OCI-LY7 (cell line): ENCODE measurements at regions not wholly inside any gene's neighbourhood (a gene's known extent, or its start where the extent isn't known, plus 50 kb on each side); places are given as distances from the start of the nearest gene placed in this dataset.

Experiments
- BruUV-seq: library from RNA; stranded (reverse); fragments of 400-500 nt; replicated peaks from 2 replicates; lab custom pipeline; 2021; lab: Mats Ljungman, UMichigan
- CTCF ChIA-PET: fragments of 300-600 bp; sonication (Branson Sonifier 250); formaldehyde crosslinking; loops from one replicate; lab custom pipeline; 2022; ENCODE audit warnings: antibody characterized with exemption; ENCODE audit not compliant: unreplicated experiment; lab: Charles Lee
- POLR2A ChIA-PET: fragments of 300-600 bp; sonication (Branson Sonifier 250); formaldehyde crosslinking; loops from one replicate; lab custom pipeline; 2022; ENCODE audit warnings: antibody characterized with exemption; lab: Charles Lee
- DNase-seq: peaks from one replicate; pipeline ENCODE4 v3.0.0-alpha.2; 2015; ENCODE audit warnings: low spot score
- H2AFZ ChIP-seq: fragments of 200-600 bp; sonication (generic), shearing (Covaris generic); 2 replicates; pipeline ENCODE4 v1.6.1; 2014; ENCODE audit warnings: mild to moderate bottlenecking, antibody characterized with exemption, low read length, moderate library complexity
- H3K27ac ChIP-seq: fragments of 200-600 bp; sonication (generic); 2 replicates; pipeline ENCODE4 v1.5.1; 2014; ENCODE audit warnings: mixed run types, low read depth, mild to moderate bottlenecking, moderate library complexity, low read length, inconsistent platforms; ENCODE audit not compliant: poor library complexity, severe bottlenecking
- H3K36me3 ChIP-seq: fragments of 200-600 bp; sonication (generic); 2 replicates; pipeline ENCODE4 v1.6.1; 2014; ENCODE audit warnings: mild to moderate bottlenecking, antibody characterized with exemption, low read length, moderate library complexity, mixed read lengths; ENCODE audit not compliant: insufficient read depth
- H3K4me1 ChIP-seq: fragments of 200-600 bp; sonication (generic); 2 replicates; pipeline ENCODE4 v1.5.1; 2014; ENCODE audit warnings: mild to moderate bottlenecking, low read length; ENCODE audit not compliant: insufficient read depth, poor library complexity, severe bottlenecking
- H3K4me2 ChIP-seq: fragments of 200-600 bp; sonication (generic); 2 replicates; pipeline ENCODE4 v1.6.1; 2014; ENCODE audit warnings: mild to moderate bottlenecking, low read length
- H3K4me3 ChIP-seq: fragments of 200-600 bp; sonication (generic); 2 replicates; pipeline ENCODE4 v1.5.1; 2014; ENCODE audit warnings: mild to moderate bottlenecking, low read depth, low read length; ENCODE audit not compliant: poor library complexity, severe bottlenecking
- H3K79me2 ChIP-seq: fragments of 200-600 bp; sonication (generic); 2 replicates; pipeline ENCODE4 v1.6.1; 2016; ENCODE audit warnings: low read depth, mild to moderate bottlenecking, low read length, moderate library complexity, mixed read lengths; ENCODE audit not compliant: insufficient read depth
- H3K9me2 ChIP-seq: fragments of 200-600 bp; sonication (generic); 2 replicates; pipeline ENCODE4 v1.6.1; 2016; ENCODE audit warnings: mild to moderate bottlenecking, low read length, mixed read lengths; ENCODE audit not compliant: insufficient read depth
- H3K9me3 ChIP-seq: fragments of 200-600 bp; sonication (generic); 2 replicates; pipeline ENCODE4 v1.6.1; 2014; ENCODE audit warnings: mild to moderate bottlenecking, mixed run types, low read length, mixed read lengths
- H4K20me1 ChIP-seq: fragments of 200-600 bp; sonication (generic); 2 replicates; pipeline ENCODE4 v1.6.1; 2014; ENCODE audit warnings: mild to moderate bottlenecking, antibody characterized with exemption, low read length, moderate library complexity, mixed read lengths; ENCODE audit not compliant: insufficient read depth
- EZH2phosphoT487 ChIP-seq: fragments of 200-600 bp; sonication (generic); IDR thresholded peaks from 2 replicates; pipeline ENCODE4 v1.6.1; 2018; ENCODE audit warnings: low read depth, borderline replicate concordance, mild to moderate bottlenecking, mixed run types, antibody characterized with exemption, low read length, moderate library complexity, mixed read lengths
- intact Hi-C: fragments of 100-400 bp; cut with micrococcal nuclease; formaldehyde crosslinking; loops from one replicate; pipeline ENCODE4 v1.10.0; 2022; ENCODE audit not compliant: unreplicated experiment
- TF ChIP-seq, protein P1 (sequence below): fragments of 200-600 bp; sonication (generic); conservative IDR thresholded peaks from 2 replicates; pipeline ENCODE4 v1.5.1; 2014; ENCODE audit warnings: mild to moderate bottlenecking, antibody characterized with exemption, low read length, moderate library complexity, mixed read lengths

GRCh38 chr6:139695361-139695760 lies 320.9 kb upstream of the CITED2 start:
- ChIA-PET CTCF (no interaction called here), POLR2A (no interaction called here)
- Histone ChIP-seq H3K9me3 (no peaks in the 10 kb centered on the region), H3K4me3 (no peak overlapping the region), H4K20me1 (no peaks in the 10 kb centered on the region), H3K4me2 (no peak overlapping the region), H3K79me2 (no peaks in the 10 kb centered on the region), H3K9me2 (no peaks in the 10 kb centered on the region), H3K36me3 (no peaks in the 10 kb centered on the region), H3K27ac (no peak overlapping the region), H2AFZ (no peak overlapping the region), H3K4me1 (no peaks in the 10 kb centered on the region)
- BruUV-seq, result no TSS peak
- intact Hi-C loops, result no loop called here
- no peak for TF ChIP-seq EZH2phosphoT487
- TF ChIP-seq, protein P1, sequence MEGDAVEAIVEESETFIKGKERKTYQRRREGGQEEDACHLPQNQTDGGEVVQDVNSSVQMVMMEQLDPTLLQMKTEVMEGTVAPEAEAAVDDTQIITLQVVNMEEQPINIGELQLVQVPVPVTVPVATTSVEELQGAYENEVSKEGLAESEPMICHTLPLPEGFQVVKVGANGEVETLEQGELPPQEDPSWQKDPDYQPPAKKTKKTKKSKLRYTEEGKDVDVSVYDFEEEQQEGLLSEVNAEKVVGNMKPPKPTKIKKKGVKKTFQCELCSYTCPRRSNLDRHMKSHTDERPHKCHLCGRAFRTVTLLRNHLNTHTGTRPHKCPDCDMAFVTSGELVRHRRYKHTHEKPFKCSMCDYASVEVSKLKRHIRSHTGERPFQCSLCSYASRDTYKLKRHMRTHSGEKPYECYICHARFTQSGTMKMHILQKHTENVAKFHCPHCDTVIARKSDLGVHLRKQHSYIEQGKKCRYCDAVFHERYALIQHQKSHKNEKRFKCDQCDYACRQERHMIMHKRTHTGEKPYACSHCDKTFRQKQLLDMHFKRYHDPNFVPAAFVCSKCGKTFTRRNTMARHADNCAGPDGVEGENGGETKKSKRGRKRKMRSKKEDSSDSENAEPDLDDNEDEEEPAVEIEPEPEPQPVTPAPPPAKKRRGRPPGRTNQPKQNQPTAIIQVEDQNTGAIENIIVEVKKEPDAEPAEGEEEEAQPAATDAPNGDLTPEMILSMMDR, result no peak
- DNase-seq, result no peak

- H2AFZ ChIP-seq, result no peak overlapping the region
Measured at GRCh38 chr6:139693735-139694134, 319.3 kb upstream of the CITED2 start.

GRCh38 chr6:139690007-139690406 lies 315.6 kb upstream of the CITED2 start:
- ChIA-PET POLR2A (interaction anchor here (0.6 to 0.7 kb wide), 2 partner anchors 18 to 86 kb away, joined by 3 to 4 read pairs; no protein-coding TSS in a partner anchor), CTCF (no interaction called here)
- no peak for DNase-seq
- intact Hi-C loops, result no loop called here
- TF ChIP-seq EZH2phosphoT487, result no peak
- TF ChIP-seq, protein P1, result no peak
- Histone ChIP-seq H3K4me1 (no peaks in the 10 kb centered on the region), H3K4me3 (no peak overlapping the region), H3K36me3 (no peaks in the 10 kb centered on the region), H3K4me2 (no peak overlapping the region), H2AFZ (no peak overlapping the region), H4K20me1 (no peaks in the 10 kb centered on the region), H3K79me2 (no peaks in the 10 kb centered on the region), H3K9me2 (no peaks in the 10 kb centered on the region), H3K9me3 (no peaks in the 10 kb centered on the region), H3K27ac (no peak overlapping the region)
- BruUV-seq, result no TSS peak

More at GRCh38 chr6:139693735-139694134, 319.3 kb upstream of the CITED2 start:
- no peaks in the 10 kb centered on the region for H3K9me2 ChIP-seq
- no peaks in the 10 kb centered on the region for H3K36me3 ChIP-seq
- H4K20me1 ChIP-seq, result no peaks in the 10 kb centered on the region
- H3K9me3 ChIP-seq, result no peaks in the 10 kb centered on the region
- no peaks in the 10 kb centered on the region for H3K79me2 ChIP-seq
- BruUV-seq, result no TSS peak
- no peak overlapping the region for H3K4me2 ChIP-seq
- H3K27ac ChIP-seq, result no peak overlapping the region
- DNase-seq, result no peak
- TF ChIP-seq, protein P1, result no peak
- TF ChIP-seq EZH2phosphoT487, result no peak
- no peaks in the 10 kb centered on the region for H3K4me1 ChIP-seq
- POLR2A ChIA-PET, result interaction anchor here (0.5 kb wide), 1 partner anchor 393 kb away, joined by 3 read pairs; no protein-coding TSS in a partner anchor
- CTCF ChIA-PET, result no interaction called here
- intact Hi-C loops, result no loop called here
- no peak overlapping the region for H3K4me3 ChIP-seq
